ENCODE measurements at regions not wholly inside any gene's neighbourhood (a gene's known extent, or its start where the extent isn't known, plus 50 kb on each side); places are given as distances from the start of the nearest gene placed in this dataset.

DNA sequence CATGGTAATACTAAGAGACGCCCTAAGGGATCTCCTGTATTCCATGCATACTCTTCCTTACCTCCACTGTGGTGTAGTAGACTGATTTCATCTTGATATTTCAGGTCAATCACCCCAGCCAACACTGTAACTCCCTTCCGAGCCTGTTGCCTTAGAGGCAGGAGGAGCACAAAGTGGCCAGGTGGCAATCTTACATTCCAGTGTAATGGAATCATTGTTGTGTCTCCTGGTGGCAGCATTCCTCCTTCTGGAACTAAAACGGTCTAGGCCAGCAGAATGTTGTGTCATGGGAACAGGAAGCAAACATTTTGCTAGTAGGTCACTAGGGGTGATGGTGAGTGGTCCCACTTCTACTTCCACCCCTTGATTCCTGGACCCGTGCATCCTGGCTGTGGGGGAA, 405.7 kb upstream of the SLC10A2 start:
- Histone ChIP-seq H2BK15ac (ENCODE audit: low read depth, low read length) (no peak overlapping the region), H4K20me1 (ENCODE audit: insufficient read depth, low read length) (no peaks in the 10 kb centered on the region), H3K4ac (ENCODE audit: low read depth, low read length) (no peak overlapping the region), H3K9me1 (ENCODE audit: insufficient read depth, low read length) (no peaks in the 10 kb centered on the region), H2AK9ac (replicated peaks; ENCODE audit: low read depth, low read length, poor library complexity) (no peak overlapping the region), H3K9ac (ENCODE audit: low read depth, low read length) (no peak overlapping the region), H3K9me3 (ENCODE audit: control insufficient read depth, insufficient read depth, low read length) (peaks cover 7% of the 10 kb centered on the region), H3K23ac (ENCODE audit: low read depth, low read length) (no peak overlapping the region), H4K91ac (ENCODE audit: insufficient read depth, low read depth, low read length) (no peak overlapping the region), H2BK20ac (ENCODE audit: low read depth, low read length) (no peak overlapping the region), H3K14ac (replicated peaks; ENCODE audit: low read depth, low read length) (no peak overlapping the region), H3K18ac (ENCODE audit: low read depth, low read length) (no peak overlapping the region), H2AK5ac (ENCODE audit: low read depth, low read length) (no peak overlapping the region), H4K5ac (ENCODE audit: low read depth, low read length) (no peak overlapping the region), H3K4me1 (ENCODE audit: control insufficient read depth, insufficient read depth, low read length) (no peaks in the 10 kb centered on the region), H2BK5ac (ENCODE audit: low read depth, low read length, poor library complexity, severe bottlenecking) (no peak overlapping the region), H3K4me3 (ENCODE audit: insufficient read depth, low read depth, low read length) (no peak overlapping the region), H3K56ac (ENCODE audit: extremely low read depth, insufficient read depth, low read length) (no peak overlapping the region), H3K36me3 (ENCODE audit: control insufficient read depth, insufficient read depth, low read length) (no peaks in the 10 kb centered on the region), H3K27ac (ENCODE audit: insufficient read depth, low read length) (no peak overlapping the region), H3K27me3 (ENCODE audit: control insufficient read depth, insufficient read depth, low read length) (no peaks in the 10 kb centered on the region), H3K4me2 (ENCODE audit: low read depth, low read length) (no peak overlapping the region), H2AFZ (replicated peaks; ENCODE audit: low read length, poor library complexity) (no peak overlapping the region), H3K79me1 (ENCODE audit: low read depth in 1 of 2, low read length in 2 of 2) (no peaks in the 10 kb centered on the region), H2BK120ac (ENCODE audit: low read depth, low read length) (no peak overlapping the region), H4K8ac (ENCODE audit: low read depth in 2 of 2, low read length in 2 of 2) (no peak overlapping the region)
- DNase-seq (no peak), ATAC-seq (ENCODE audit: low read depth) (no peak)
- ChIA-PET CTCF (interaction anchor here (0.7 kb wide), 1 partner anchor 10 kb away, joined by 4 read pairs; no protein-coding TSS in a partner anchor), POLR2A (ENCODE audit: unreplicated experiment) (no interaction called here)
- no TSS peak for BruUV-seq (replicated peaks)
- WGBS, 2 experiments (ENCODE audit: extremely low coverage in 2 of 2, insufficient read length in 1 of 2) = no CpG with 5 or more reads among the region's 4 CpGs
- intact Hi-C loops (cut with micrococcal nuclease) = no loop called here
- in situ Hi-C loops (cut with MboI; ENCODE audit: low sequenced_read_pairs) = no loop called here
- dilution Hi-C loops (cut with HindIII; ENCODE audit: low sequenced_read_pairs, unreplicated experiment) = no loop called here
- no peak for TF ChIP-seq MXI1 (IDR thresholded peaks at IDR 0.05; ENCODE audit: borderline replicate concordance, low read depth, low read length)
- TF ChIP-seq RCOR1 (IDR thresholded peaks at IDR 0.05; ENCODE audit: insufficient replicate concordance, low read length) = no peak
- no peak for TF ChIP-seq SMC3 (IDR thresholded peaks at IDR 0.05; ENCODE audit: low read depth, low read length)
- no peak for TF ChIP-seq RFX5 (IDR thresholded peaks at IDR 0.05; ENCODE audit: low read depth, low read length)
- TF ChIP-seq CEBPB (IDR thresholded peaks at IDR 0.05; ENCODE audit: low read depth, low read length) = no peak

Measured in IMR-90 (cell line).